ENCODE measurements at regions not wholly inside any gene's neighbourhood (a gene's known extent, or its start where the extent isn't known, plus 50 kb on each side); places are given as distances from the start of the nearest gene placed in this dataset.
A peak's percentile ranks its signal among the peaks of the same experiment; 100 is the strongest.
"Not testable (repeated sequence)": the region's sequence is repeated elsewhere in the genome, so short reads cannot be mapped to it uniquely, and the experiment has no call there.

DNA sequence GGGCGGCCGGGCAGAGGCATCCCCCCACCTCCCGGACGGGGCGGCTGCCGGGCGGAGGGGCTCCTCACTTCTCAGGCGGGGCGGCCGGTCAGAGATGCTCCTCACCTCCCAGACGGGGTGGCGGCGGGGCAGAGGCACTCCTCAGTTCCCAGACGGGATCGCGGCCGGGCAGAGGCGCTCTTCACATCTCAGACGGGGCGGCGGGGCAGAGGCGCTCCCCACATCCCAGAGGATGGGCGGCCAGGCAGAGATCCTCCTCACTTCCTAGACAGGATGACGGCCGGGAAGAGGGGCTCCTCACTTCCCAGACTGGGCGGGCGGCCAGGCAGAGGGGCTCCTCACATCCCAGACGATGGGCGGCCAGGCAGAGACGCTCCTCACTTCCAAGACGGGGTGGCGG, 463.2 kb downstream of the SQOR start:
- DNase-seq (ENCODE audit: low read depth): not testable (repeated sequence)

DNA sequence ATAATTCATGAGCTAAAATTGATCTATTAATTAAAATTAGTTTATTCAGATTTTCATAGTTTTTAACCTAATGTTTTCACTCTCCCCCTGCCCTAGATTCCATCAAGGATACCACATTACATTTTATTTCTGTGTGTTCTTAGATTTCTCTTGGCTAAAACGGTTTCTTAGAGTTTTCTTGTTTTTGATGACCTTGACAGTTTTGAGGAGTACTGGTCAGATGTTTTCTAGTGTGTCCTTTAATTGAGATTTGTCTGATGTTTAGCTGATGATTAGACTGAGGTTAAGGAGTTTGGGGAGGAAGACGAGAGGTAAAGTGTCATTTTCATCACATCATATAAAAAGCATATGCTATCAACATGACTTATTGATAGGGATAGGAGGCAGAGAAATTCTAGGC, 475.9 kb downstream of the SQOR start:
- no peak for DNase-seq (ENCODE audit: low read depth)

DNA sequence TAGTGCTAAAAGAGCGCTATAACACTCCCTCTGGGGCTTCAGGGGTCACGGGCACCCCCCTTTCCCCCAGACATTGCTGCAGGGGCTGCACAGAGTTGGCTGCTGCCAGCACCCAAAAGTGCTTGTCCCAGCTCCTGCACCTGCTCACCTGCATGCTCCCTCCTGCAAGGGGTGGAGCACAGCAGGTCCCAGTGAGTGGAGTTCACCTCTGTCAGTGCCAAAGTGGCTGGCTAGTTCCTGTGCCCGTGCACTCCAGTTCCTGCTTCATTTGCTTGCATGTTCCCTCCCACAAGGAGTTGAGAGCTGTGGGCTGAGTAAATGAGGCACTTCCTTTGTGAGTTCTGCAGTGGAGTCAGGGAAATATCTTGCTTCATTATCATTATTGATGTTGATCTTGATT, 476.9 kb downstream of the SQOR start:
- DNase-seq (ENCODE audit: low read depth): no peak

DNA sequence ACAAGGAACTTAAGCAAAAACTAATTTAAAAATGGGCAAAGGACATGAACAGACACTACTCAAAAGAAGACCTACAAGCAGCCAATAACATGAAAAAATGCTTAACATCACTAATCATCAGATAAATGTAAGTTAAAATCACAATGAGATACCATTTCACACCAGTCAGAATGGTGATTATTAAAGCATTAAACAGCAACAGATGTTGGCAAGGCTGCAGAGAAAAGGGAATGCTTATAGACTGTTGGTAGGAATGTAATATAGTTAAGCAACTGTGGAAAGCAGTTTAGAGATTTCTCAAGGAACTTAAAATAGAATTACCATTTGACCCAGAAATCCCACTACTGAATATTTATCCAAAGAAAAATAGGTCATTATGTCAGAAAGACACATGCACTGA, 482.2 kb downstream of the SQOR start:
- DNase-seq (ENCODE audit: low read depth): no peak

DNA sequence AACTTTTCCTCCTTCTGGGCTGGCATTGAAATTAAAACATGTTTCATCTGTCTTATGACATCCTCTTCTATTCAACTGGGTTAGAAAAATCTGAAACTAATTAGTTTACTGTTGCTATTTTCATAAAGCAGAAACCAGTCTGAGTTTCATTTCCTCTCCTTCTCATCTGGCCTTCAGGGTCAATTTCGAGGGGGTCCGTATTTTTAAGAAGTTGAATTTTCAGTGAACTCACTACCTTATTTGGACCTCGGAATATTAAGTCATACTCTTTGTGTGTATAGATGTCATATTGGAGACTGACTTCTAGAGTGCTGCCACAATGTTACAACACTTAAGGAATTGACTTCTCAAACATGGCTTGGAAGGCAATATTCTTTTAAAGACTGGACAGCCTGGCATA, 485.9 kb downstream of the SQOR start:
- no peak for DNase-seq (ENCODE audit: low read depth)

DNA sequence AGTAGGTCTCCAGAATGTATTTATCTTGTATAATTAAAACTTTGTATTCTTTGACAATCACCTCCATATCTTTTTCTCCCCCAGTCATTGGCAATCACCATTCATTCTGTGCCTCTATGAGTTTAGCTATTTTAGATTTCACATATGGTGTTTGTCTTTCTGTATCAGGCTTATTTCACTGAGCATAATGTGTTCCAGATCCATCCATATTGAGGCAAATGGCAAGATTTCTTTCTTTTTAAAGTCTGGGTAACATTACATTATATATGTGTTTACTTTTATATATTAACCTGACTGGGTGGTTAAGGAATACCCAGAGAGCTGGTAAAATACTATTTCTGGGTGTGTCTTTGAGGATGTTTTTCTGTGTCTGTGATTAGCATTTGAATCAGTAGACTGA, 486.6 kb downstream of the SQOR start:
- no peak for DNase-seq (ENCODE audit: low read depth)

DNA sequence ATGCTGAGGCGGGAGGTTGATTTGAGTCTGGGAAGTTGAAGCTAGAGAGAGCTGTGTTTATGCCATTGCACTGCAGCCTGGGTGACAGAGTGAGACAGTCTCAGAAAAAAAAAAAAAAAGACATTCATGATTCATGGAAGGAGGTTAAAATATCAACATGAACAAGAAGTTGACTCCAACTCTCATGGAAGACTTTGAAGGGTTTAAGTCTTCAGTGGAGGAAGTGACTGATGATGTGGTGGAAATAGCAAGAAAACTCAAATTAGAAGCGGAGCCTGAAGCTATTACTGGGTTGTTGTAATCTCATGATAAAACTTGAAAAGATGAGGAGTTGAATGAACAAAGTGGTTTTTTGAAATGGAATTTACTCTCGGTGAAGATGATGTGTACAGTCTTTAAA, 491.8 kb downstream of the SQOR start:
- DNase-seq (ENCODE audit: low read depth): no peak

DNA sequence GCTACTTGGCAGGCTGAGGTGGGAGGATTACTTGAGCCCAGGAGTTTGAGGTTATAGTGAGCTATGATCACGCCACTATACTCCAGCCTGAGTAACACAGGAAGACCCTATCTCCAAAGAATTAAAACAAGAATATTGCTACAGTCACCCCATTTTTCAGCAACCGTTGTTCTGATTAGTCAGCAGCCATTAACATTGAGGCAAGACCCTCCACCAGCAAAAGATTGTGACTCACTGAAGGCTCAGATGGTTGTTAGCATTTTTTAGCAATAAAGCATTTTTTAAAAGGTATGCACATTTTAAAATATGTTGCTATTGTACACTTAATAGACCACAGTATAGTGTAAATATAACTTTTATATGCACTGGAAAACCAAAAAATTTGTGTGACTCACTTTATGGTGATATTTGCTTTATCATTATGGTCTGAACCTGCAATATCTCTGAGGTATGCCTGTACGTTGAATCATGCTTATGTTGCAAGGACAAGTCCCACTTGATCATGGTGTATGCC, 492.6 kb downstream of the SQOR start:
- DNase-seq (ENCODE audit: low read depth): no peak

DNA sequence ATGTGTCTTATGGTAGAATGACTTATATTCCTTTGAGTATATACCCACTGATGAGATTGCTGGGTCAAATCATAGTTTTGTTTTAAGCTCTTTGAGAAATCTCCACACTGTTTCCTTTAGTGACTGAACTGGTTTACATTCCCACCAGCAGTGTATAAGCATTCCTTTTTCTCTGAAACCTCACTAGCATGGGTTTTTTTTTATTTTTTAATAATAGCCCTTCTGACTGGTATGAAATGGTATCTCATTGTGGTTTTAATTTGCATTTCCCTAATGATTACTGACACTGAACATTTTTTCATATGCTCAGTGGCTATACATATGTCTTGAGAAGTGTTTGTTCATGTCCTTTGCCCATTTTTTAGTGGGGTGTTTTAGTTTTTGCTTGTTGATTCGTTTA, 494.3 kb downstream of the SQOR start:
- no peak for DNase-seq (ENCODE audit: low read depth)

DNA sequence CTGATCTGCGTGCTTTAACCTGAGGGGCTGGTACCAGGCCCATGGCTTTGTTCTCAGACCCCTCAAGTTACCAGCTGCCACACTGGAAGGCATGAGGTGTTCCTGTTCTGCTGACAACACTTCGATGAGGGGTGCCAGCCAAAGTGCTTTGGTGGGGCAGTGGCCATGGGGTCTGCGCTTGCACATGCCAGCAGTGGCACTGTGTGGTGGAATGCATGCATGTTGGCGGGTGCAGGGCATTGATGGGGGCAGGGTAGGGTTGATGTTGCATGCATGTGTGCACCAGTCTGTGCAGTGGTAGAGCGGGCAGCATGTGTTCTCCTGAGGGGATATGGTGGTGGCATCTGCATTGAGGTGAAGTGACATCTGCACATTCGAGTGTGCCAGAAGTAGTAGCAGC, 497.0 kb downstream of the SQOR start:
- no peak for DNase-seq (ENCODE audit: low read depth)

DNA sequence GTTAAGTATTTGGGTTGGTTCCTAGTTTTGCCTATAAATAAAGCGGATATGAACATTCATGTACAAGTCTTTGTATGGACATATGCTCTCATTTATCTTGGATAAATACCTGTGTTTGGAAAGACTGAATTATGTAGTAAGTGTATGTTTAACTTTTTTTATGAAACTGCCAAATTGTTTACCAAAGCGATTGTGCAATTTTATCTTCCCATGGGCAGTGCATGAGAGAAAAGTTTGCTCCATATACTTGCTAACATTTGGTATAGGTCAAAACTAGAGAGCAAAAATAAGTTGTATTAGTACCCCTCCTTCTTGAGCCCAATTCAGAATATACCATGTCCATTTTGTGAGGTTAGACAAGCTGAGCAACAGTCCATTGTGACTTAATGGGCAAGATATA, 502.6 kb downstream of the SQOR start:
- no peak for DNase-seq (ENCODE audit: low read depth)

DNA sequence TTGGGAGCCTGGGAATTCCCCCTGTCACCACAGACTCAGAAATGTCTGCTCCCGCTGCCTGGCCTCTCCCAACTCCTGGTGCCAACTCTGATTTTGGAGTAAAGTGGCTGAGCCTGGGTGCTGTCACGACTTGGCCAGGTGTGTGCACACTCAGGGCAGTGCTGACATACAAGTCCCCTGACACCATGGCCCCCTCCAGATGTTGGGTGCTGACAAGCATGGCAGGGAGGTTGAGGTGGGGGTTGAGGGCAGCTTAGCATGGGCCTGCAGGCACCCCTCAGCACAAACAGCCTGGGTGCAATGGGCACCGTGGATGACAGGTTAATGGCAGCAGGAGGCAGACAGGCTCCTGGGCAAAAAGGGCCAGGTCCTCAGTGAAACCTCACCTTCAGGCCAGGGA, 511.2 kb downstream of the SQOR start:
- DNase-seq (ENCODE audit: low read depth): no peak

DNA sequence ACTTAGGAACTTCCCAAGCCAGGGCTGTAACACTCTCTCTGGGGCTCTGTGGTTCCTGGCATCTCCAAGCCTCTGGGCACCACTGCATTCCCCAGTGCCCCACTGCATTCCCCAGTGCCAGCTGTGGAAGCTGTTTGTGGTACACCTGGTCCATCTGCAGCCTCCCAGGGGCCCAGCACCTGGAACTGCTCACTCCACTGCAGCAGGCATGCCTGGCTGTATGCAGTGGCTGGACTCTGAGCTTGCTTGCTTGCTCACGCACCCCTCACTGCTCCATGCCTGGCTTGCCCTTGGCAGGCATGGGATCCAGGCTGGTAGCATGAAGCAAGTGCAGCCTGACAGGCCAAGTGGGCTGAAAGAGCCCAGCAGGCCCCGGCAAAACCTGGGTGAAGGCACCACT, 512.1 kb downstream of the SQOR start:
- DNase-seq (ENCODE audit: low read depth): no peak

DNA sequence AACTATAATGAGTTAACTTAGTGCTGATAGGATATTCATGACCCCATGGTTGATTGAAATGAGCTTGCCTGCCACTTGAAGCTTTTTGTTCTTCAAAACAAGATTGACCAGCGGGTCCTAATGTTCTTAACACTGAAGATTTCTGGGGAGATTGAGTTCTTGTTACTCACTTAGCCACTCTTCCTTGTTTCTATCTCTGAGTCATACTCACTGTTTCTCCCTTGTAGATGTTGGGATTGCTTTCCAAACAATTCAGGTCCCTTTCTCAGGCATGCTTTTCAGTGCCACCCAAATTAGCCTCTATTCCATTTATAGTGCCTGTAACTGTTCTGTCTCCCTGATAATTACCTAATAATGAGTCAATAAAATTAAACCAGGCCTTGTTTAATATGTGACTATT, 517.0 kb downstream of the SQOR start:
- DNase-seq (ENCODE audit: low read depth): no peak

DNA sequence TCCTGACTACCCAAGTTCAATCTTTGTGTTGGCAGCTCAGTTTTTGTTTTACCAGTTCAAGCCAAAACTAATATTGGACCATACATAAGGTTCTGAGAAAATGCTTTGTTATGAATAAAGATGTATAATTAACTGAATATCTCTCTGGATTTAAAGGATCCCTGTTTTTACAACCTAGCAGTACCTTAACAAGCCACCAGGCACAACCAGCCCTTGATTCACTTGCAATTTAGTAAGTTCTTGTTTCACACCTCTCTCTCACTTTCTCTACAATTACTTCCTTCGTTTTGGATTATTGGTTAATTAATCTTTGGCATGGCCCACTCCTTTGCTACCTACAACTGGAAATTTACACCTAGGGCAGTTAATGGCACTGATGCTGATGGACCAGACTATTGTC, 531.9 kb downstream of the SQOR start:
- no peak for DNase-seq (ENCODE audit: low read depth)

DNA sequence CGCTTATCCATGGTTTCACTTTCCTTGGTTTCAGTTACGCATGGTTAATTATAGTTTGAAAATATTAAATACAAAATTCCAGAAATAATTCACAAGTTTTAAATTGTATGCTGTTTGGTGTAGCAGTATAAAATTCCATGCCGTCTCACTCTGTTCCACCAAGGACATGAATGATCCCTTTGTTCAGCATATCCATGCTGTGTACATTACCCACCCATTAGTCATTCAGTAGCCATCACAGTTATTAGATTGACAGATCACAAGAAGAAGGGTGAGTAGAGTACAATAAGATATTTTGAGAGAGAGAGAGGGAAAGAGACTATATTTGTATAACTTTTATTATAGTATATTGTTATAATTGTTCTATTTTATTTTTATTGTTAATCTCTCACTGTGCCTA, 535.5 kb downstream of the SQOR start:
- DNase-seq (ENCODE audit: low read depth): peak; percentile 3

DNA sequence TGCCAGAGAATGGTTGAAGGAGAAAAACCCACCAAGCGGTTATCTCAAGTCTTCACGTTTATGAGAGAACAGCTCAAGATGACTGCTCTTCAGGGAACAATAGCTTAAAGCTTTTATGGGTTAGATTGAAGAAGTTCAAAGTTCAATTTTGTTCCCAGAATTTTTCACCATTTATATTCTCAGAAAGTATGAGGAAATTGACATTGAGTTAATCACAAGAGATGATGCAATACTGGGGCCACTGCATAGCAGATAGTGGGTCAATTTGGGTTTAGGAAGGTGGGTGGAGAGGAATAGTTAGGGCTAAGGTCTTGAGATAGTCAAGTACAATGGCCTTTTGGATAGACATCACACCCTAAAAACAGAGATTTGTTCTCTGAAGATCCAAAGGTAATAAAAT, 539.3 kb downstream of the SQOR start:
- DNase-seq (ENCODE audit: low read depth): no peak

DNA sequence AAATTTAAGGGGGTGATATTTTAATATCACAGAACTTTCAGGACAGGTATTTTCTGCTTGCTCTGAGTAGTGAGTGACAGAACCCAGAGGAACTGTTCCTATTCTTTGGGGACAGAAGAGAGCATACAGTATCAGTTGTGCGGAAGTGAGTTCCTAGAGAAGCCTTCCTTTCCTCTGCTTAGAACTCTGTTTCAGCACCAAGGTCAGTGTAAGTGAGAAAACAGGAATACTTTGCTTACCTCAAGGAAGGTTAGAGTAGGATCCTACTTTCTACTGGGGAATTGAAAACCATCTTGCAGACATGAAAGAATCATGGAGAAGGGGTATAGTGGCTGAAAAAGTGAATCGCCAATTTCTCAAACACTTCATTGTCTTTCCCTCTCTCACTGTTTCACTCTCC, 542.4 kb downstream of the SQOR start:
- DNase-seq (ENCODE audit: low read depth): no peak

DNA sequence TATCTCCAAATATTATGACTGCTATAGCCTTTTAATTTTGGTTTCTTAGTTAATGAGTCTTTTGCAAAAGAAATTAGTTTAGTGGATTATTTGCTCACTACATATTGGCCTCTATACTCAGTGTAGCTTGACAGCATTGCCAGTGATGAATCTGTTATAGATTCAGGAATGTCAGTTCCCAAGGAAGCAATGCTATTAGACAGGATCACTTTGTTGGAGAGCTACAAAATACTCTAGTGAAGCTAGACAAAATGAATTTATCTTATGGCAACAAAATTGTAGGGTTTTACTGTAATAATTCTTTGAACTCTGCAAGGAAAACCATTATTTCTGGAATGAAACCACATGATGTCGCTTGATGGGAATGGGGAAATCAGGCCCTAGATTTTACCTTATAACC, 543.3 kb downstream of the SQOR start:
- no peak for DNase-seq (ENCODE audit: low read depth)

DNA sequence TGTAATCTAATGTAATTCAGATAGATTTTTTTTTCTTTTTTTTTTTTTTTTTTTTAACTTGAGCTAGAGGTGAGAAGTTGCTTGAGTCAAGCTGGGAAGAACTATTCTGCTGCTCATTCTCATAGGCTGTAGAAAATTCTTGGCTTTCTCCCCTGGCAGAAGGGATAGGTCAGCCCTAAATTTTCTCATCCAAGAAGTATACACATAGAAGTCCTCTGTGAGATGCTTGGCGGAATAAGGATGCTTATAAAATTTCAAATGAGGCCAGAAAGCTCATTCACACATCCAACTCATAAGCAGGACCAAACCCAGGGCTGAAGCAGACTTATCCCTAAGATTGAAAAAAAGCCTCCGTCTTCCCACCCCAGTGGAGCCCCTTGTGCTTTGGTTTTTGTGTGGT, 572.5 kb downstream of the SQOR start:
- DNase-seq (ENCODE audit: low read depth): no peak

DNA sequence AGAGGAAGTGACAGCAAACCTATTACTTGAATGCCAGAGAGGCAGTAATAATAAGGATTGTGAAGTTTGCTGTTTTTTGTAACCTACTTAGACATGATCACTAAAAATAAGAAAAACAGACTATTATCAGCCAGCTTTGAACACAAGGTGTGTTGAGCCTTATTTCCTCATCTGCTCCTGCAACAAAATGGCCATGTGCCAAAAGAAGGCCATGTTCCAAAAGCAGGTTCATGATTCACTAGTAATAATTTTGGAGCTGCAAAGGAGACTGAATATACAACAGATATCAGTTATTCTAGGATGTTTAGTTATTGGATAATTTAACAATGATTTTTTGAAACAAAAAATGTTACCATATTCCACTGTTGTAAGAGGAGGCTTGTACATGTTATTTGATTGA, 578.7 kb downstream of the SQOR start:
- no peak for DNase-seq (ENCODE audit: low read depth)

DNA sequence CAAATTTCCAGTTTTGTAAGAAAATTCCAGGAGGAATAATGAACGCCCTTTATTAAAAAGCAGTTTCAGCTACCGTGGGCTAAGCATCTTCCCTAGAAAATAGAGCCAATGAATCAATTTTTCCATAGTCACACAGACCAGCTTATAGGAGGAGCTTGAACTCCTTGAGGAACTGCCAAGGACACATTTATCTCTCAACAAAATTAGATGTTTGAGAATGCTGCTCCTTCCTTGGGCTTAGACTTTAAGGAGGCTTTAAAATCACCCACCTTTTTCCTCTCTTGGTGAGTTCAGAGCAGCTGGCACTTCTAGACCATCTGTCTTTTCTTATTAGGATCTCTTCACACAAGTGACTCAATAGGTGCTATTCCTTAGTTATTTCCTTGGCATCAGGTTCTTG, 588.0 kb downstream of the SQOR start:
- no peak for DNase-seq (ENCODE audit: low read depth)

DNA sequence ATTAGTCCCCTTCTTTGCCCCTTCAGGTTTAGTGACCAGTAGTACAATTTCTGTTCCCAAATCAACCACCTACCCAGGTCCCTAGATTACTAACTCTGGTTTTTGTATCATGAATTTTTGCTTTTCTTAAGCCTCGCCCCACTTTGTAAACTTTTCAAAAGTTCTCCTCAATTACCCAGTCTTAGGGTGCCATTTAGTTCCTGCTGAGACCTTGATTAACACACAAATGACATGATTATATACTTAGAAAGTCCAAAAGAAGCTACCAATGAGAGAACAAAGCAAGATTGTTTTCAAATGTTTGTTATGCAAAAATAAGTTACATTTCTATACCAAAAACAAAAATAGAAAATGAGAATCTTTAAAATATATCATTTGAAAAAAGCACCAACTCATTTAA, 594.4 kb downstream of the SQOR start:
- no peak for DNase-seq (ENCODE audit: low read depth)

DNA sequence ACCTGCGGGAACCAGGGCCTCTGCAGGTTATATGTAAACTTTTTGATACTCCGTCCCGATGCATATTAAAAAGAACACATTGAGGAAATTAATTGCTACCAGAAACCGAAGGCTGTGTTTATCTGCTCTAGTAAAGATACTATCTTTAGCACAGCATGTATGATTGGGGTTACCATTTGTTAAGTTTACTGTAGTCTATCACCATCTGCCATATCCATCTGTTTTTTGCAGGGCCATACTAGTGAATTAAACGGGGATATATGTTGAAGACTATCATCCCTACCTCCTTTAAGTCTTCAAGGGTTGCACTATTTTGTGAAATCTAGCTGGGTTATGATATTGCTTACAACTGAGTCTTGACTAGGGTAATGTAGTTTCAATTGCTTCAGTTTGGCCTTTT, 597.0 kb downstream of the SQOR start:
- no peak for DNase-seq (ENCODE audit: low read depth)

DNA sequence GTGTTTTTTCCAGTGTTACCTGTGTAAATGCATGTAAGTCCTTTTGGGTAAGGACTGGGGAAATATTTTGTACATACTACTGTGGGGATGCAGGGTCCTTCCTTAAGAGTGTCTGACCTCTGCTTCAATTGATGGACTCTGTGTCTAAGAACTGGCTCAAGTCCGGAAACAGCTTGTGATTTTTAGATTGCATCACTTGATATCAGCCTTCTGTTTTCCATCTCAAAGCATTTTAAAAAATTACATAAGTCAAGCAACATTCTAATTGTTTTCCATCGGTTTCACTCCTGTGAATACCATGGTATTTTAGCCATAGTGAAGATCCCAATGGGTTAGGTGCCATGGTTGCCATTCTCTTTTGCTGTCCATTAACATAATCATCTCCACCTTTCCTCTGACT, 597.6 kb downstream of the SQOR start:
- no peak for DNase-seq (ENCODE audit: low read depth)

Data from RPMI7951 (cell line).